HS-5 (cell line): ENCODE measurements at regions not wholly inside any gene's neighbourhood (a gene's known extent, or its start where the extent isn't known, plus 50 kb on each side); places are given as distances from the start of the nearest gene placed in this dataset.
"Not testable (repeated sequence)": the region's sequence is repeated elsewhere in the genome, so short reads cannot be mapped to it uniquely, and the experiment has no call there.

ENCODE experiments used
- DNase-seq: peaks from one replicate; pipeline ENCODE4 v3.0.0-alpha.2; 2012; ENCODE audit warnings: low read depth

- no peak for DNase-seq
Measured at GRCh38 chr12:119931402-119931801, 54.3 kb upstream of the CIT start.

- no peak for DNase-seq
Measured at GRCh38 chr12:119932921-119933320, 55.8 kb upstream of the CIT start.

- not testable (repeated sequence) for DNase-seq
Measured at GRCh38 chr12:119934780-119935179, 54.3 kb upstream of the BICDL1 start.

- no peak for DNase-seq
Measured at GRCh38 chr12:119936705-119937311, 52.2 kb upstream of the BICDL1 start.

- peak; percentile 34 for DNase-seq
Measured at GRCh38 chr12:119938049-119938667, 50.9 kb upstream of the BICDL1 start.
